GM12878 (cell line): ENCODE measurements at regions not wholly inside any gene's neighbourhood (a gene's known extent, or its start where the extent isn't known, plus 50 kb on each side); places are given as distances from the start of the nearest gene placed in this dataset.

Source experiments
- CEBPB ChIP-seq, 2 experiments: fragments of 150-350 bp in 1 of 2; IDR thresholded peaks; 2 replicates each; pipeline ENCODE4 v1.6.1; 2012 to 2014; ENCODE audit warnings: low read depth in 2 of 2, low read length in 2 of 2, borderline replicate concordance in 1 of 2, inconsistent platforms in 1 of 2
- CHD1 ChIP-seq: IDR thresholded peaks from 2 replicates; pipeline ENCODE4 v1.6.1; 2012; ENCODE audit warnings: low read depth, low read length, improper control_type of control experiment
- CTCF ChIP-seq, 3 experiments: IDR thresholded peaks in 2 of 3; conservative IDR thresholded peaks in 1 of 3; 2 replicates each; pipeline ENCODE4 v1.5.1; 2011; ENCODE audit warnings: low read depth in 3 of 3, low read length in 3 of 3, mild to moderate bottlenecking in 3 of 3, control low read depth in 2 of 3, moderate library complexity in 2 of 3, inconsistent platforms in 1 of 3, mixed read lengths in 1 of 3; ENCODE audit not compliant: control insufficient read depth in 2 of 3, insufficient read depth in 1 of 3; ENCODE audit errors: extremely low read depth in 1 of 3
- EP300 ChIP-seq, 2 experiments: fragments of 150-350 bp in 1 of 2; IDR thresholded peaks; 2 replicates each; pipeline ENCODE4 v1.6.1; 2011 to 2012; ENCODE audit warnings: low read depth in 2 of 2, low read length in 2 of 2, borderline replicate concordance in 1 of 2, improper control_type of control experiment in 1 of 2, inconsistent platforms in 1 of 2; ENCODE audit not compliant: control insufficient read depth in 1 of 2
- POLR2A ChIP-seq: IDR thresholded peaks from 2 replicates; pipeline ENCODE4 v1.6.1; 2011; ENCODE audit warnings: low read depth, mild to moderate bottlenecking, low read length
- POLR2AphosphoS5 ChIP-seq: IDR thresholded peaks from 2 replicates; pipeline ENCODE4 v1.6.1; 2011; ENCODE audit warnings: mild to moderate bottlenecking, low read length, inconsistent platforms
- SIX5 ChIP-seq: IDR thresholded peaks from 2 replicates; pipeline ENCODE4 v1.6.1; 2011; ENCODE audit warnings: mild to moderate bottlenecking, low read depth, low read length, moderate library complexity; ENCODE audit not compliant: severe bottlenecking
- SKIL ChIP-seq: fragments of 450-650 bp; IDR thresholded peaks from 2 replicates; pipeline ENCODE4 v1.6.1; 2017; ENCODE audit warnings: mild to moderate bottlenecking, low read depth, inconsistent platforms; ENCODE audit not compliant: poor library complexity, severe bottlenecking
- TCF12 ChIP-seq: IDR thresholded peaks from 2 replicates; pipeline ENCODE4 v1.6.1; 2011; ENCODE audit warnings: low read depth, mild to moderate bottlenecking, low read length
- ZNF24 ChIP-seq: fragments of 450-650 bp; IDR thresholded peaks from 2 replicates; pipeline ENCODE4 v1.6.1; 2017; ENCODE audit warnings: antibody characterized with exemption, mild to moderate bottlenecking

GRCh38 chr1:4062041-4062440, 162.0 kb upstream of the C1orf174 start:
- TF ChIP-seq SIX5 (no peak), CTCF (IDR thresholded peaks at IDR 0.05 in 2 of 3, conservative IDR thresholded peaks at IDR 0.05 in 1 of 3; ENCODE audit: control insufficient read depth in 2 of 3, extremely low read depth in 1 of 3, insufficient read depth in 1 of 3, low read depth in 3 of 3, low read length in 3 of 3) (no peak), POLR2AphosphoS5 (no peak), SKIL (no peak), POLR2A (no peak), EP300 (IDR thresholded peaks at IDR 0.05; ENCODE audit: borderline replicate concordance in 1 of 2, control insufficient read depth in 1 of 2, low read depth in 2 of 2, low read length in 2 of 2) (no peak), CHD1 (no peak), CEBPB (IDR thresholded peaks at IDR 0.05; ENCODE audit: borderline replicate concordance in 1 of 2, low read depth in 2 of 2, low read length in 2 of 2) (no peak), TCF12 (no peak), ZNF24 (no peak)
